ENCODE measurements at regions not wholly inside any gene's neighbourhood (a gene's known extent, or its start where the extent isn't known, plus 50 kb on each side); places are given as distances from the start of the nearest gene placed in this dataset.
"Not testable (repeated sequence)": the region's sequence is repeated elsewhere in the genome, so short reads cannot be mapped to it uniquely, and the experiment has no call there.

GRCh38 chr9:79103257-79103656, 468.5 kb upstream of the TLE4 start:
- TF ChIP-seq CTCF (IDR thresholded peaks at IDR 0.05; ENCODE audit: insufficient read depth, low read depth, low read length); EZH2 (IDR thresholded peaks at IDR 0.05; ENCODE audit: insufficient read depth, low read length): not testable (repeated sequence)

Measured in astrocyte (in vitro differentiated cells and primary cell).